Peyer's patch (tissue), 4 donors: ENCODE measurements at regions not wholly inside any gene's neighbourhood (a gene's known extent, or its start where the extent isn't known, plus 50 kb on each side); places are given as distances from the start of the nearest gene placed in this dataset.

Experiments used
- DNase-seq, 3 donors: peaks; one replicate each; pipeline ENCODE4 v3.0.0-alpha.2; 2017 to 2019
- H3K27ac ChIP-seq, 4 donors: fragments of 200-600 bp; sonication (generic); one replicate each; pipeline ENCODE4 v1.5.1; 2016 to 2019
- H3K27me3 ChIP-seq, 2 donors: fragments of 200-600 bp; sonication (generic); one replicate each; pipeline ENCODE4 v1.5.1; 2019
- H3K36me3 ChIP-seq, 3 donors: fragments of 200-600 bp; sonication (generic); one replicate each; pipeline ENCODE4 v1.5.1; 2016 to 2019
- H3K4me1 ChIP-seq, 4 donors: fragments of 200-600 bp; sonication (generic); one replicate each; pipeline ENCODE4 v1.5.1; 2016 to 2019
- H3K4me3 ChIP-seq, 4 donors: fragments of 200-600 bp; sonication (generic); 1 replicate in 3 of 4; 2 replicates in 1 of 4; pipeline ENCODE4 v1.5.1; 2016 to 2019; ENCODE audit warnings: mild to moderate bottlenecking in 1 of 4
- H3K9me3 ChIP-seq, 4 donors: fragments of 200-600 bp; sonication (generic); one replicate each; pipeline ENCODE4 v1.5.1; 2016 to 2019; ENCODE audit warnings: mild to moderate bottlenecking in 1 of 4
- CTCF ChIP-seq, 6 experiments: fragments of 450-650 bp in 4 of 6; fragments of 200-600 bp in 2 of 6; sonication (generic) in 1 of 6; IDR thresholded peaks; one replicate each; pipeline ENCODE4 v1.5.1; 2017 to 2019; ENCODE audit warnings: antibody characterized with exemption in 6 of 6, mild to moderate bottlenecking in 3 of 6, moderate library complexity in 1 of 6
- POLR2A ChIP-seq, 2 donors: fragments of 450-650 bp; IDR thresholded peaks; one replicate each; pipeline ENCODE4 v1.5.1; 2017; ENCODE audit warnings: antibody characterized with exemption in 2 of 2, mild to moderate bottlenecking in 2 of 2, moderate library complexity in 2 of 2

GRCh38 chr20:39941245-39941644, 747.8 kb downstream of the MAFB start:
- H3K36me3 ChIP-seq, result no peaks in the 10 kb centered on the region
- no peak overlapping the region for H3K27ac ChIP-seq
- TF ChIP-seq POLR2A (IDR thresholded peaks at IDR 0.05), result no peak
- no peak for TF ChIP-seq CTCF (IDR thresholded peaks at IDR 0.05)
- H3K27me3 ChIP-seq, result no peaks in the 10 kb centered on the region
- no peaks in the 10 kb centered on the region for H3K9me3 ChIP-seq
- DNase-seq, result no peak
- no peak overlapping the region for H3K4me3 ChIP-seq
- no peaks in the 10 kb centered on the region for H3K4me1 ChIP-seq

- TF ChIP-seq POLR2A (IDR thresholded peaks at IDR 0.05) (no peak), CTCF (IDR thresholded peaks at IDR 0.05) (no peak)
Observed at GRCh38 chr20:39939241-39939865, 749.7 kb downstream of the MAFB start.

GRCh38 chr20:39936401-39936800, 752.6 kb downstream of the MAFB start:
- no peaks in the 10 kb centered on the region for H3K9me3 ChIP-seq
- H3K36me3 ChIP-seq, result no peaks in the 10 kb centered on the region
- H3K4me1 ChIP-seq, result no peaks in the 10 kb centered on the region
- H3K27ac ChIP-seq, result no peak overlapping the region
- no peaks in the 10 kb centered on the region for H3K27me3 ChIP-seq
- TF ChIP-seq POLR2A (IDR thresholded peaks at IDR 0.05) (no peak), CTCF (IDR thresholded peaks at IDR 0.05) (no peak)
- no peak for DNase-seq
- no peak overlapping the region for H3K4me3 ChIP-seq

More at GRCh38 chr20:39939241-39939865, 749.7 kb downstream of the MAFB start:
- H3K9me3 ChIP-seq, result no peaks in the 10 kb centered on the region
- no peaks in the 10 kb centered on the region for H3K4me1 ChIP-seq
- no peak overlapping the region for H3K4me3 ChIP-seq
- no peaks in the 10 kb centered on the region for H3K36me3 ChIP-seq
- no peaks in the 10 kb centered on the region for H3K27me3 ChIP-seq
- no peak for DNase-seq
- H3K27ac ChIP-seq, result no peak overlapping the region

GRCh38 chr20:39935901-39936300, 753.1 kb downstream of the MAFB start:
- H3K4me3 ChIP-seq, result no peak overlapping the region
- no peak for DNase-seq
- TF ChIP-seq POLR2A (IDR thresholded peaks at IDR 0.05) (no peak), CTCF (IDR thresholded peaks at IDR 0.05) (no peak)

GRCh38 chr20:39916236-39916765, 772.7 kb downstream of the MAFB start:
- no peaks in the 10 kb centered on the region for H3K9me3 ChIP-seq
- H3K36me3 ChIP-seq, result no peaks in the 10 kb centered on the region
- H3K4me1 ChIP-seq, result no peaks in the 10 kb centered on the region
- no peak overlapping the region for H3K27ac ChIP-seq
- H3K4me3 ChIP-seq, result no peak overlapping the region
- no peak for DNase-seq
- no peaks in the 10 kb centered on the region for H3K27me3 ChIP-seq
- no peak for TF ChIP-seq POLR2A (IDR thresholded peaks at IDR 0.05)
- TF ChIP-seq CTCF (IDR thresholded peaks at IDR 0.05), result no peak

More at GRCh38 chr20:39935901-39936300, 753.1 kb downstream of the MAFB start:
- Histone ChIP-seq H3K4me1 (no peaks in the 10 kb centered on the region), H3K36me3 (no peaks in the 10 kb centered on the region), H3K27me3 (no peaks in the 10 kb centered on the region), H3K9me3 (no peaks in the 10 kb centered on the region), H3K27ac (no peak overlapping the region)
